ENCODE measurements at regions not wholly inside any gene's neighbourhood (a gene's known extent, or its start where the extent isn't known, plus 50 kb on each side); places are given as distances from the start of the nearest gene placed in this dataset.
"Not testable (repeated sequence)": the region's sequence is repeated elsewhere in the genome, so short reads cannot be mapped to it uniquely, and the experiment has no call there.

DNA sequence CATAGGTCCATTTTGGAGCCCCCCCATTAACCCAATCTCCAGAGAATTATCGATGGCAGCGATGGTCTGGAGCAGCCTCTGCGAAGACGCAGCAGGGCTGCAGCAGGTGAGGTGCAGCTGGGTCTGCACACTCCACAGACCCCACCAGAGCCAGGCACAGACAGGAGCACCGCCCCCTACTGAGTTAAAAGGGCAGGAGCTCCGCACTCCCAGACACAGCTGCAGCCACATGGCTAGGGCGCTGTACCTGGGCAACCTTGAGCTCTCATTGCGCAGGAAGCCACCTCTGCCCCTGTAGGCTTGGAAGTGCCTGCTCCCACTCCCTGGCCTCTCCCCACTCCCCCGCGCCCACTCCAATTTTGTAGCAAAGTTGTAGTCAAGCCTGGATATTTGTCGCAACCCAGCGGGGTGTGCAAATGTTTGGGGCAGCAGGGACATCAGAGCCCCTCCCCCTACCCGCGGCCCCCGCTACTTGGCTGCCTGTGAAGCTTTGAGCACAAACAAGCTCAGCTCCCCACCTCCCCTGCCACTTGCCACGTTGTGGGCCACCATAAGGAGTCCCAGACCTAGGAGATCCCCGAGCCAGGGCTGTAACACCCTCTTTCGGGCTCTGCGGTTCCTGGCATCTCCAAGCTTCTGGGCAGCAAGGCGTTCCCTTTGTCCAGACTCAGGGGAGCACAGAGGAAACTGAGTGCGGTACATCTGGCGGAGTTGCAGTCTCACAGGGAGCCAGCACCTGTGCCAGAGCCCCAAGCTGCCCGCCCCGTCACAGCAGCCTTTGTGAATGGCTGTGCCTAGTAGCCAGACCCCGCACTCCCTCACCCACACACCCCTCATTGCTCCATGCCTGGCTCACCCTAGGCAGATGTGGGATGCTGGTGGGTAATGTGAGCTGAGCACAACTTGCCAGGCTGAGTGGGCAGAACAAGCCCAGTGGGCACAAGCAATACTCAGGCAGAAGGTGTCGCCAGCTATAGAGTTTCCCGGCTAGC, 949.7 kb upstream of the SLITRK1 start:
- H3K4me1 Mint-ChIP-seq (ENCODE audit: low read depth): no peaks in the 10 kb centered on the region
- DNase-seq (no peak), ATAC-seq (no peak)
- H3K27me3 Mint-ChIP-seq (ENCODE audit: low read depth): no peaks in the 10 kb centered on the region
- no peaks in the 10 kb centered on the region for H3K9me3 Mint-ChIP-seq
- no peak overlapping the region for H3K4me3 Mint-ChIP-seq
- no peaks in the 10 kb centered on the region for H3K36me3 Mint-ChIP-seq (ENCODE audit: insufficient read depth)

DNA sequence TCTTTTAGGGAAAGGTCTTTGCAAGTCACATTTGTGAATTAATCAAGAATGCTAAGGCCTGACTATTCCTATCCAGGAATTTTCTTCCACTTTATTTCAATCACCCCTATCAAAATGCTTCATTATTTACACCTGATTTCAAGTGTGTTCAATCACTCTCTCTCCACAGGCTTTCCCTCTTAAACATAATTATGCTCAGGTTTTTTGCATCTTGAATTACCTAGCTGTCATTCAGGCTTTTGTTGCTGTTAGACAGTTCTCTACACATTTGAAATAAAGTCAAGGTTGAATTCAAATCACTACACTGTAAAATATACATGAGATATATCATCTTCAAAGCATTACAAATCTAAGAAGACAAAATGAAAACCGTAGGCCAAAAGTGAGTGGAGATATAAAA, 941.3 kb upstream of the SLITRK1 start:
- Mint-ChIP-seq H3K9me3 (peaks cover 9% of the 10 kb centered on the region), H3K36me3 (ENCODE audit: insufficient read depth) (no peaks in the 10 kb centered on the region), H3K4me3 (no peak overlapping the region), H3K27me3 (ENCODE audit: low read depth) (no peaks in the 10 kb centered on the region), H3K4me1 (ENCODE audit: low read depth) (no peaks in the 10 kb centered on the region)
- ATAC-seq (no peak), DNase-seq (no peak)

DNA sequence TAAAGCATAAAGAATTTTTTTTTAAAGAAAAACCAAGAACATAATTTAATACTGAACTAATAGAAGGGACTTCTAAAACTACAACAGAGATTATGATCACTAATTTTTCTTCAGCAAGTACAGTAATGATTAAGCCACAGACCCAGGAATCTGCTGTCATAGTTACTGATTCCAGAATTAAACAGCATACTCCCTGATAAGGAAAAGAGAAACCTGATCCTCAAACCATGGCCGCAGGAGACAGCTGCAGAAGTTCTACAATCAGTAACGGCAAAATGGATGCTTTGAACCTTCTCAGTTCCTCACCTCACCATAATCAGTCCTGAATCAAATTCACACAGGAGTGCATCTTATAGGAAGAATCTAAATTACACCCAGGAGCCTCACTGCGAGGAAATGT, 939.0 kb upstream of the SLITRK1 start:
- no peak for ATAC-seq
- Mint-ChIP-seq H3K27me3 (ENCODE audit: low read depth) (no peaks in the 10 kb centered on the region), H3K4me1 (ENCODE audit: low read depth) (no peaks in the 10 kb centered on the region), H3K36me3 (ENCODE audit: insufficient read depth) (no peaks in the 10 kb centered on the region), H3K9me3 (peaks cover 9% of the 10 kb centered on the region), H3K4me3 (no peak overlapping the region)
- no peak for DNase-seq

DNA sequence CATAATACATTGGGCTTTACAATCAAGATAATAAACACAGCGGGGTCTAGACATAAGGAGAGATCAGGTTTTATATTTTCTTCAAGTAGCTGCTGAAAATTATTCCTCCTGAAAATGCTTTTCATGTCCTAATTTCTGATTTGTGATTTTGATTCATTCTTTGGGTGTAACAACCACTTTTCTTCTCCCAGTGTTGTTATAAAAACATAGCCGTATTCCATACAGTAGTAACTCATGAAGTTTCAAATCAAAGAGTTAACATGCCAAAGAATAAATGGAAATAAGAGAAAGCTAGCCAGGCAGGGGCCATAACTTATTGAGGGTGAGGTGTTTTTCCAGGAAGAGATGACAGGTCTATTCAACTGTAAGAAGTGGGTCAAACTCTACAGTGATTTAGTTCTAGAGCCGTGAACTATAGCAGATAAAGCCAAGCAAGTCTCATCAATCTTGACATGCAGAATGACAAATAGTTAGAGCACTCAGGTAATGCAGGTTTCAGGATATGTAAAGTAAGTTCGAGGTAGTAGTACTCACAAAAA, 934.4 kb upstream of the SLITRK1 start:
- DNase-seq (no peak), ATAC-seq (no peak)
- Mint-ChIP-seq H3K4me1 (ENCODE audit: low read depth) (no peaks in the 10 kb centered on the region), H3K36me3 (ENCODE audit: insufficient read depth) (no peaks in the 10 kb centered on the region), H3K9me3 (peaks cover 9% of the 10 kb centered on the region), H3K4me3 (no peak overlapping the region), H3K27me3 (ENCODE audit: low read depth) (no peaks in the 10 kb centered on the region)

DNA sequence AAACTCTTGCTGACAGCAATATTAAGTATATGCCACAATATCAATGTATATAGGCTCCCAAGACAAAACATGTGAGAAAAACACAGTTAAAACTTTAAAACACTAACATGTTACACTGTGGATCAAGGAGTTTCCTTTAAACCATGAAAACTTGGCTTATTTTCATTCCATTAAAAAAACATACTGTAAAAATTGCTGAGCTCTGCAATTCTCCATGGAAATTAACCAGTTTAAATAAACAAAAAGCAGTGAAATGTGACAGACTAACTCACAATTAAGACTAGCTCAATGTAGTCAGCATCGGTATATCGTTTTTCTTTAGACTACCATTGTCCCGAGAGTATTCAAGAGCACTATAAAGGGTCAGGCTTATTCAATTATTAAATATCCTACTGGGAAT, 930.5 kb upstream of the SLITRK1 start:
- Mint-ChIP-seq H3K36me3 (ENCODE audit: insufficient read depth) (no peaks in the 10 kb centered on the region), H3K4me3 (no peak overlapping the region), H3K4me1 (ENCODE audit: low read depth) (no peaks in the 10 kb centered on the region), H3K9me3 (no peaks in the 10 kb centered on the region), H3K27me3 (ENCODE audit: low read depth) (no peaks in the 10 kb centered on the region)
- ATAC-seq: no peak
- DNase-seq: no peak

DNA sequence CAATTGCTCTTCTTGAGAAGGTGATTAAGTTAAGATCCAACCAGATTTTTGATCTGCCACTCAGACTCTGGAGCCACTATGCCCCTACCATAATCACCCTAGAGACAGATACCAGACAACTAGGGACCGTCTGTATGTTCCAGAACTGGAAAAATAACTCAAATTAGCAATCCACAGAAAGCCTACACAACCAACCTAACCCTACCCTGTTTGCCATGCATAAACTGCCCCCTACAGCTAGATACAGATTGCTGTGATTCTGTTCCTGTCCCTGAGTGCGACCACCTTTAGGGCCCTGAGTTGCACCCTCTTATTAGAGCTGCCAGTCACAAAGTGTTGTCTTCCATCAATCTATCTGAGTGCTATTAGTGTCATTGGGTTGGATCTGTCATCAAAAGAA, 929.8 kb upstream of the SLITRK1 start:
- ATAC-seq: no peak
- Mint-ChIP-seq H3K36me3 (ENCODE audit: insufficient read depth) (no peaks in the 10 kb centered on the region), H3K27me3 (ENCODE audit: low read depth) (no peaks in the 10 kb centered on the region), H3K9me3 (no peaks in the 10 kb centered on the region), H3K4me3 (no peak overlapping the region), H3K4me1 (ENCODE audit: low read depth) (no peaks in the 10 kb centered on the region)
- no peak for DNase-seq

DNA sequence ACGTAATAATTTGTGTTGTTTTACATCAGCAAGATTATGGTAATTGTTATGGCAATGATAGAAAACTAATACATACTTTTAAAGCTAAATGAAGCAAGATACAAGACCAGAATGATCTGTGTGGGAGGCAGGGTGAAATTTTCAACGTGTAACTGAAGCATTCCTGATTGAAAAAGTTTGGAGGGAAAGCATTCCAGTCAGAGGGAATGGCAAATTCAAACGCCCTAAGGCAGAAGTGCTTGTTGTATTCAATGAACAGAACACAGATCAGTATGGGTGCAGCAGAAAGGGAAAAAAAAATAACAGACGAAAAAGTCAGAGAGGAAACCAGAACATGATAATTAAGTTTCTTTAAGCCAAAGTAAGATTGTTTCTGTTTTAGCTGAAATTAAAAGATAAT, 928.5 kb upstream of the SLITRK1 start:
- Mint-ChIP-seq H3K27me3 (ENCODE audit: low read depth) (no peaks in the 10 kb centered on the region), H3K4me3 (no peak overlapping the region)
- no peak for ATAC-seq

DNA sequence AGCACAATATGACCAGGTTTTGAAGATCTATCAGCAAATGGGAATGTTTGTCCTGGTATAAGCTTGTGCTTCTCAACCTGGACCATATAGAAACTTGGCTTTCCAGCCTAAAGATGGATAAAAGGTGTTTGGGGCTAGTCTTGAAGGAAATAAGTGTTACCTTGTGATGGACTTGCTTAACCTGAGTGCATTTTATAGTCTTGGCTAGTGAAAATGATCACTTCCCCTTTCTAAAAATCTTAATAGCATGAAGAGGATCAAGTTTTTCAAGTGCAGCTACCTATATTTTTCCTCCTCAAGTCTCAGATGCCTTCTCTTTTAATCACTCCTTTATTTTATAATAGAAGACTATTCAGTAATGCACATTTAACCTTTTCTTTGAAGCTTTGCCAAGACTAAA, 919.8 kb upstream of the SLITRK1 start:
- no peaks in the 10 kb centered on the region for H3K4me1 Mint-ChIP-seq (ENCODE audit: low read depth)
- no peaks in the 10 kb centered on the region for H3K36me3 Mint-ChIP-seq (ENCODE audit: insufficient read depth)
- DNase-seq (no peak), ATAC-seq (no peak)
- H3K4me3 Mint-ChIP-seq: no peak overlapping the region
- peaks cover 3% of the 10 kb centered on the region for H3K9me3 Mint-ChIP-seq
- H3K27me3 Mint-ChIP-seq (ENCODE audit: low read depth): no peaks in the 10 kb centered on the region

More for the DNA sequence above, 928.5 kb upstream of the SLITRK1 start:
- DNase-seq: no peak
- H3K9me3 Mint-ChIP-seq: no peaks in the 10 kb centered on the region
- no peaks in the 10 kb centered on the region for H3K36me3 Mint-ChIP-seq (ENCODE audit: insufficient read depth)
- no peaks in the 10 kb centered on the region for H3K4me1 Mint-ChIP-seq (ENCODE audit: low read depth)

DNA sequence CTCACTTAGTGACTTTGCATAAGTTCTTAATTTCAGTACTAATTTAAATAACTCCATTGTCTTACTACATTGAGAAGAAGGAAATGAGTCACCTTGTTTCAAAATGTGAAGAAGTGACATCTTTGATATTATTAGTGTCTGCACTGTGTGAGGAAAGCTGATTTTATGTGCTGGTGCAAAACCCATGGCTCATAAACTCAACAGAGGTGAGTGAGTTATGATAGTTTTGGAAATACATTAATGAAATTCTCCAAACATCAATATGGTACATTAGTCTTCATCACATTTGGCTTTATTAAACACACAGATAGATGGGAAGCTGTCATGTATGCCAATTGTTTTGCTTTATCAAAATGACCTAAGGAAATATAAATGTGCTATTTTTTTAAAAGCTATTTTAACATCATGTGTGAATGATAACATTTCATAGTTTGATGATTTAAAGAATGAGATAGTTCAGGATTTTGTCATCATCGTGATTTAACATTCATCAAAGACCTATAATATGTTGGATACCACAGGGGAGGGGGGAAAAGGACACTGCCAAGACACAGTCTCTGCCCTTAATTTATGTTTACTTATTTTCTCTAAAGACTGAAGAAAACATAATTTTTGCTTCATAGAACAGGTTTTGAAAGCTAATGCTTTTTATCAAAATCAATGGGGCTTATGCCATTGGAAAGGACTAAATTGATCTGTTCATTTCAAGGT, 902.3 kb upstream of the SLITRK1 start:
- no peaks in the 10 kb centered on the region for H3K4me1 Mint-ChIP-seq (ENCODE audit: low read depth)
- H3K4me3 Mint-ChIP-seq: no peak overlapping the region
- no peak for ATAC-seq
- DNase-seq: no peak
- no peaks in the 10 kb centered on the region for H3K27me3 Mint-ChIP-seq (ENCODE audit: low read depth)
- H3K9me3 Mint-ChIP-seq: peaks cover 3% of the 10 kb centered on the region
- no peaks in the 10 kb centered on the region for H3K36me3 Mint-ChIP-seq (ENCODE audit: insufficient read depth)

DNA sequence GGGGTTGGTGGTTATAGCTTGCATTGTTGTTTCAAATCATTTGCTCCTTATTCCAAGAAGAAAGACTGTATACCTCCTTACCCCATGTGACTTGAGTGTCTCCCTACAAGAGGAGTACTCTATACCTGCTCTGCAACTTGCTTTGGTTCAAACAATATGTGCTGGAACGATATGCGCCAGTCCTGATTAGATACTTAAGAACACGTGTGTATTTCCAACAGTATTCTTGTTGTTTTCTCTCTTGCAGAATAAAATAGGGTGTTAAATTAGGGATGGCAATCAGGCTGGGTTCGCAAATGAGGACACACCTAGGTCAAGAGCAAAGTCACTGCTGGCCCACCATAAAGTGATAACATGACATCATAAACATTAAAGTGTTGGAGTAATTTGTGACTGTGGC, 895.0 kb upstream of the SLITRK1 start:
- Mint-ChIP-seq H3K36me3 (ENCODE audit: insufficient read depth) (no peaks in the 10 kb centered on the region), H3K4me1 (ENCODE audit: low read depth) (no peaks in the 10 kb centered on the region), H3K27me3 (ENCODE audit: low read depth) (no peaks in the 10 kb centered on the region), H3K9me3 (no peaks in the 10 kb centered on the region), H3K4me3 (no peak overlapping the region)
- ATAC-seq: no peak
- DNase-seq: no peak

DNA sequence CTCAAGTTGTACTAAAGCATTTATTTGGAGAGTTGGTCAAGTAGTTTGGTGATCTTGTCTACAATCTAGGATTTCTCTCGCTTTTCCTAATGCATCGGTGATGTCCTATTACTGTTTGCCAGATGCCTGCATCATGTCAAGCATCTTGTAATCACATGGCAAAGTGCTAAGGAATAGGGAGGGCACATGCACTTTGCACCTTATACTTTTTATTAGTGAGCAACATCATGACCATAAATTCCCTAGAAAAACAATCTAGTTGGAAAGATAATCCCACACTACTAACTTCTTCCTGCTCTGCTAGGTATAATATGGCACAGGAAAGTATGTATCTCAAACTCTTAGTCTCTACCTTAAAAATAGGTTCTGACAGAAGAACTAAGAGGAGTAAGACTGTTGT, 894.3 kb upstream of the SLITRK1 start:
- DNase-seq (no peak), ATAC-seq (no peak)
- Mint-ChIP-seq H3K4me1 (ENCODE audit: low read depth) (no peaks in the 10 kb centered on the region), H3K36me3 (ENCODE audit: insufficient read depth) (no peaks in the 10 kb centered on the region), H3K27me3 (ENCODE audit: low read depth) (no peaks in the 10 kb centered on the region), H3K9me3 (no peaks in the 10 kb centered on the region), H3K4me3 (no peak overlapping the region)

DNA sequence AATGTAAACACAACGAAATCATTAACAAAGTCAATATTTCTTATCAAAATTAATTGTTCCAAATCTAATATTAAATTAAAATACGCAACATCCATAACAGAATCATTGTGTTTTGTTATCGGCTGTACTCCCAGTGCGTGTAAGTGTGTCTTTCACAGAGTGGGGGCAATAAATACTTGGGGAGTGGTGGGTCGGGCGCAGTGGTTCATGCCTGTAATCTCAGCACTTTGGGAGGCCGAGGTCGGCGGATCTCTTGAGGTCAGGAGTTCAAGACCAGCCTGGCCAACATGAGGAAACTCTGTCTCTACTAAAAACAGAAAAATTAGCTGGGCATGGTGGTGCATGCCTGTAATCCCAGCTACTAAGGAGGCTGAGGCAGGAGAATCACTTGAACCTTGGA, 893.6 kb upstream of the SLITRK1 start:
- H3K36me3 Mint-ChIP-seq (ENCODE audit: insufficient read depth); H3K27me3 Mint-ChIP-seq (ENCODE audit: low read depth); H3K9me3 Mint-ChIP-seq; H3K4me1 Mint-ChIP-seq (ENCODE audit: low read depth); DNase-seq; H3K4me3 Mint-ChIP-seq; ATAC-seq: not testable (repeated sequence)

DNA sequence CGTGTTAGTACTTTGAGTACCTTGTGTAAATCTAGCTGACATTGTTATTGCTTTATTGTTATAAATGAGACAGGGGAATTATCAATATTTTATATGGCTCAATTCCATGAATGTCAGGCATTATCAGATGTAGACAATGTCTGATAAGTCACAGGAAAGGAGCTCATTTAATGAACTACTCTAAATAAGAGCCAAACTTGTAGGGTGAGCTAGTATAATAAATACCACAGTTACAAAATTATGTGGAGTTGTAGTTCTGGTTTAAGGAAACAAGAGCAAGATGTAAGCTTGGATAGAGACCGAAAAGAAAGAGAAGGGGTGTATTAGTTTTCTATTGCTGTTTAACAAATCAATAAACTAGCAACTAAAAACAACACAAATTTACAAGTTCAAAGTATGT, 891.8 kb upstream of the SLITRK1 start:
- H3K36me3 Mint-ChIP-seq (ENCODE audit: insufficient read depth): no peaks in the 10 kb centered on the region
- DNase-seq (no peak), ATAC-seq (no peak)
- H3K9me3 Mint-ChIP-seq: no peaks in the 10 kb centered on the region
- no peak overlapping the region for H3K4me3 Mint-ChIP-seq
- no peaks in the 10 kb centered on the region for H3K4me1 Mint-ChIP-seq (ENCODE audit: low read depth)
- H3K27me3 Mint-ChIP-seq (ENCODE audit: low read depth): no peaks in the 10 kb centered on the region

DNA sequence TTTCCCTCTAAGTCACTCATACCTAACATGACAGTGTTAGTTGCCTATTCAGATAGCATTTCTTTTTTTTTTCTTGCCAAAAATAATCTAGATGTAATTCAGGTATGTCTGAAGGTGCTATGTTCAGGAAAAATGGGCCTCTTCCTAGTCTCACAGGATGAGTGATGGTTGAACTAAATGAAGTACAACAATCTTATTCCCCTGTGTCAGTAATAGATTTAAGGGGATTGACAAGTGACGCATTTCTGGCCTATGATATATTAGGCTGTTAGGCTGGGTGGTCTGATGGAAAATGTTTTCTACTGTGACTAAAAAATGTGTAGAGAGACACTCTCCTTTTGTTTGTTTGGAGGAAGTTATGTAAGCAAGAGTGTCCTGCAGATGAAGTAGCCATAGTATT, 878.7 kb upstream of the SLITRK1 start:
- Mint-ChIP-seq H3K9me3 (no peaks in the 10 kb centered on the region), H3K4me1 (ENCODE audit: low read depth) (no peaks in the 10 kb centered on the region), H3K27me3 (ENCODE audit: low read depth) (no peaks in the 10 kb centered on the region), H3K36me3 (ENCODE audit: insufficient read depth) (no peaks in the 10 kb centered on the region), H3K4me3 (no peak overlapping the region)
- DNase-seq: no peak
- no peak for ATAC-seq

DNA sequence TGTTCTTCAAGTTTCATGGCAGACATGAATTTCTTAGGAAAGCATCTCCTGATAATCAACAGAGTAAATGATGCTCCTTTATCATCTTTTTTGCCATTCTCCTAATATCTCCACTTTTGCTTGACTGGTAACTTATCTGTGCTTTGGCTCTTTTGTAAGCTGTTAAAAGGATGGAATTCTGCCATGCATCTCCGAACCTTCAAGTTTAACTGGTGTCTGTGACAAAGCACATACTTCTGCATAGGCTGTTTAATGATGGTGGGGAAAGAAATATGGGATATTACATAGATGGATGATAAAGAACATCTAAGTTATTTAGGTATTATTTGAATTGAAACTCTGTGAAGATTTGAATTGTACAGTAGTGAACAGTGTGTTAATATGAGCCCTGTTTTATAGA, 866.9 kb upstream of the SLITRK1 start:
- Mint-ChIP-seq H3K4me1 (ENCODE audit: low read depth) (no peaks in the 10 kb centered on the region), H3K9me3 (no peaks in the 10 kb centered on the region), H3K36me3 (ENCODE audit: insufficient read depth) (no peaks in the 10 kb centered on the region), H3K4me3 (no peak overlapping the region), H3K27me3 (ENCODE audit: low read depth) (no peaks in the 10 kb centered on the region)
- ATAC-seq (no peak), DNase-seq (no peak)

Measured in activated T-cell treated with anti-CD3 and anti-CD28 coated beads, Interleukin-2, amount 50 U/mL, for 4 hours (primary cell).